Neuronal stem cell (in vitro differentiated cells): ENCODE measurements at regions not wholly inside any gene's neighbourhood (a gene's known extent, or its start where the extent isn't known, plus 50 kb on each side); places are given as distances from the start of the nearest gene placed in this dataset.

Experiments used
- DNase-seq: peaks from one replicate; pipeline ENCODE4 v3.0.0-alpha.2; 2013; ENCODE audit warnings: low spot score
- H2AFZ ChIP-seq: one replicate; pipeline ENCODE4 v1.6.1; 2013; ENCODE audit warnings: mild to moderate bottlenecking, low read length, inconsistent platforms
- H2AK5ac ChIP-seq: 2 replicates; pipeline ENCODE4 v1.6.1; 2013; ENCODE audit warnings: low read depth, mild to moderate bottlenecking, inconsistent platforms, low read length, moderate library complexity, mixed read lengths
- H2BK120ac ChIP-seq: 2 replicates; pipeline ENCODE4 v1.6.1; 2013; ENCODE audit warnings: low read depth, mild to moderate bottlenecking, inconsistent platforms, low read length, moderate library complexity, mixed read lengths
- H2BK12ac ChIP-seq: one replicate; pipeline ENCODE4 v1.6.1; 2013; ENCODE audit warnings: low read length, inconsistent platforms
- H2BK15ac ChIP-seq: 2 replicates; pipeline ENCODE4 v1.6.1; 2013; ENCODE audit warnings: mild to moderate bottlenecking, low read length, inconsistent platforms, mixed read lengths
- H2BK5ac ChIP-seq: one replicate; pipeline ENCODE4 v1.6.1; 2013; ENCODE audit warnings: inconsistent platforms, mild to moderate bottlenecking, low read length, moderate library complexity
- H3K14ac ChIP-seq: one replicate; pipeline ENCODE4 v1.6.1; 2013; ENCODE audit warnings: low read length, inconsistent platforms
- H3K18ac ChIP-seq: 2 replicates; pipeline ENCODE4 v1.6.1; 2013; ENCODE audit warnings: low read length, inconsistent platforms
- H3K23ac ChIP-seq: 2 replicates; pipeline ENCODE4 v1.6.1; 2013; ENCODE audit warnings: low read depth, mild to moderate bottlenecking, mixed read lengths, low read length, inconsistent platforms; ENCODE audit not compliant: poor library complexity
- H3K27ac ChIP-seq: replicated peaks from 3 replicates; pipeline ENCODE4 v1.5.1; 2013; ENCODE audit warnings: low read length, inconsistent platforms
- H3K27me3 ChIP-seq, 3 experiments: 2 replicates each; pipeline ENCODE4 v1.6.1; 2013; ENCODE audit warnings: low read length in 3 of 3, mild to moderate bottlenecking in 2 of 3, inconsistent platforms in 1 of 3, low read depth in 1 of 3, mixed read lengths in 1 of 3, moderate library complexity in 1 of 3; ENCODE audit not compliant: control insufficient read depth in 3 of 3, insufficient read depth in 3 of 3
- H3K36me3 ChIP-seq, 2 donors: replicated peaks in 1 of 2; 2 replicates each; pipeline ENCODE4 v1.6.1; 2013; ENCODE audit warnings: low read length in 2 of 2; ENCODE audit not compliant: control insufficient read depth in 2 of 2, insufficient read depth in 2 of 2
- H3K4ac ChIP-seq: 2 replicates; pipeline ENCODE4 v1.6.1; 2013; ENCODE audit warnings: inconsistent platforms, mild to moderate bottlenecking, low read length, moderate library complexity
- H3K4me1 ChIP-seq, 2 donors: 1 replicate in 1 of 2; 2 replicates in 1 of 2; pipeline ENCODE4 v1.6.1; 2013; ENCODE audit warnings: low read length in 2 of 2, low read depth in 1 of 2; ENCODE audit not compliant: control insufficient read depth in 2 of 2, insufficient read depth in 1 of 2
- H3K4me2 ChIP-seq: one replicate; pipeline ENCODE4 v1.6.1; 2013; ENCODE audit warnings: mild to moderate bottlenecking, low read length, inconsistent platforms; ENCODE audit not compliant: insufficient read depth, poor library complexity, severe bottlenecking
- H3K4me3 ChIP-seq, 2 donors: 2 replicates each; pipeline ENCODE4 v1.5.1; 2013; ENCODE audit warnings: low read length in 2 of 2, mild to moderate bottlenecking in 2 of 2, inconsistent platforms in 1 of 2, moderate library complexity in 1 of 2
- H3K79me1 ChIP-seq: one replicate; pipeline ENCODE4 v1.6.1; 2013; ENCODE audit warnings: low read depth, mild to moderate bottlenecking, inconsistent platforms, low read length, moderate library complexity
- H3K9ac ChIP-seq: one replicate; pipeline ENCODE4 v1.6.1; 2013; ENCODE audit warnings: mild to moderate bottlenecking, low read depth, low read length, inconsistent platforms; ENCODE audit not compliant: poor library complexity
- H3K9me3 ChIP-seq, 2 donors: replicated peaks in 1 of 2; 2 replicates each; pipeline versions ENCODE3 to v1.6.1; 2013; ENCODE audit warnings: low read length in 2 of 2, mild to moderate bottlenecking in 2 of 2, inconsistent platforms in 1 of 2, low read depth in 1 of 2, mixed read lengths in 1 of 2, moderate library complexity in 1 of 2; ENCODE audit not compliant: control insufficient read depth in 2 of 2, insufficient read depth in 1 of 2
- H4K8ac ChIP-seq: one replicate; pipeline ENCODE4 v1.6.1; 2013; ENCODE audit warnings: low read depth, mild to moderate bottlenecking, inconsistent platforms, low read length, moderate library complexity
- H4K91ac ChIP-seq: one replicate; pipeline ENCODE4 v1.6.1; 2013; ENCODE audit warnings: low read length, low read depth, mild to moderate bottlenecking, inconsistent platforms; ENCODE audit not compliant: poor library complexity
- WGBS, 2 donors: extraction: QIAGEN DNeasy Blood & Tissue Kit; methylation state at CpG; one replicate each; pipeline ENCODE4 v1.1.7; 2013; ENCODE audit warnings: missing lambda C conversion rate in 2 of 2, mixed read lengths in 1 of 2; ENCODE audit not compliant: insufficient read length in 2 of 2, insufficient replicate concordance in 1 of 2; ENCODE audit errors: extremely low coverage in 2 of 2; 5-methylcytosine and 5-hydroxymethylcytosine counted together

DNA sequence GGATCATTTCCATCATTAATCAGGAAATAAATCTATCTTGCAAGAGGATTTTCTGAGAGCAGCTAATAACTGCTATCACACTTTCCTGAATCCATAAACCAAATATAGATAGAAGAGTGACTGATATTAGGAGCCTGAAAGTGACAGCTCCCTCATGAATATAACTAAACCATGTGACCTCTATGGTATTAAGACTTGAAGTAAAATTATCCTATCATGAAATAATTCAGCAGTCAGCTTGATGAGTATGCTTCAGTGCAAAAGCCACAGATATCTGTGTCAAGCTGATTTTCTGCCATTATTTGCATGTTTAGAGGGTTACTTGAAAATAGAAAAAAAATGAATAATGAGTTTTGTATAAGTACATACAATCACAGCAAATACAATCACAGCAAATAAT lies 80.1 kb upstream of the PPP1R3A start:
- no peak overlapping the region for H2AK5ac ChIP-seq
- H3K14ac ChIP-seq: no peak overlapping the region
- no peak overlapping the region for H3K9ac ChIP-seq
- DNase-seq: no peak
- no peak overlapping the region for H3K4ac ChIP-seq
- H3K23ac ChIP-seq: no peak overlapping the region
- no peak overlapping the region for H4K8ac ChIP-seq
- H3K4me2 ChIP-seq: no peak overlapping the region
- no peak overlapping the region for H2BK15ac ChIP-seq
- no peaks in the 10 kb centered on the region for H3K79me1 ChIP-seq
- H2BK12ac ChIP-seq: no peak overlapping the region
- H3K4me1 ChIP-seq: no peaks in the 10 kb centered on the region
- H3K9me3 ChIP-seq: no peaks in the 10 kb centered on the region
- no peaks in the 10 kb centered on the region for H3K36me3 ChIP-seq
- H4K91ac ChIP-seq: no peak overlapping the region
- no peak overlapping the region for H3K4me3 ChIP-seq
- no peak overlapping the region for H2AFZ ChIP-seq
- no peaks in the 10 kb centered on the region for H3K27me3 ChIP-seq
- no peak overlapping the region for H3K27ac ChIP-seq
- no peak overlapping the region for H2BK120ac ChIP-seq
- H2BK5ac ChIP-seq: no peak overlapping the region
- no peak overlapping the region for H3K18ac ChIP-seq

GRCh38 chr7:113996405-113996804 lies 77.6 kb upstream of the PPP1R3A start:
- Histone ChIP-seq H3K36me3 (no peaks in the 10 kb centered on the region), H3K27ac (no peak overlapping the region), H2BK5ac (no peak overlapping the region), H3K79me1 (no peaks in the 10 kb centered on the region), H3K14ac (no peak overlapping the region), H4K91ac (no peak overlapping the region), H3K4me2 (no peak overlapping the region), H4K8ac (no peak overlapping the region), H3K23ac (no peak overlapping the region), H2BK15ac (no peak overlapping the region), H2BK12ac (no peak overlapping the region), H3K9me3 (no peaks in the 10 kb centered on the region), H2AFZ (no peak overlapping the region), H3K4me3 (no peak overlapping the region), H3K4ac (no peak overlapping the region), H3K4me1 (no peaks in the 10 kb centered on the region), H2BK120ac (no peak overlapping the region), H3K9ac (no peak overlapping the region), H3K18ac (no peak overlapping the region), H3K27me3 (no peaks in the 10 kb centered on the region), H2AK5ac (no peak overlapping the region)
- no CpG with 5 or more reads among the region's 4 CpGs for WGBS, 2 donors
- no peak for DNase-seq

- H3K9me3 ChIP-seq: no peaks in the 10 kb centered on the region
- WGBS, 2 donors: no CpG with 5 or more reads among the region's 2 CpGs
- no peak overlapping the region for H4K8ac ChIP-seq
- no peak overlapping the region for H2AK5ac ChIP-seq
- H3K4me2 ChIP-seq: no peak overlapping the region
- H3K4me3 ChIP-seq: no peak overlapping the region
- no peak overlapping the region for H2BK5ac ChIP-seq
- no peaks in the 10 kb centered on the region for H3K79me1 ChIP-seq
- no peak for DNase-seq
- H2BK120ac ChIP-seq: no peak overlapping the region
- no peak overlapping the region for H2BK15ac ChIP-seq
- no peak overlapping the region for H2BK12ac ChIP-seq
- H2AFZ ChIP-seq: no peak overlapping the region
- no peak overlapping the region for H4K91ac ChIP-seq
- H3K9ac ChIP-seq: no peak overlapping the region
- H3K36me3 ChIP-seq: no peaks in the 10 kb centered on the region
- H3K23ac ChIP-seq: no peak overlapping the region
- H3K27me3 ChIP-seq: no peaks in the 10 kb centered on the region
- no peak overlapping the region for H3K27ac ChIP-seq
- H3K18ac ChIP-seq: no peak overlapping the region
- H3K14ac ChIP-seq: no peak overlapping the region
- no peaks in the 10 kb centered on the region for H3K4me1 ChIP-seq
- no peak overlapping the region for H3K4ac ChIP-seq
Observed at GRCh38 chr7:113986216-113986615, 67.4 kb upstream of the PPP1R3A start.

- Histone ChIP-seq H2BK5ac (no peak overlapping the region), H3K27ac (no peak overlapping the region), H3K27me3 (no peaks in the 10 kb centered on the region), H3K9ac (no peak overlapping the region), H3K4me2 (no peak overlapping the region), H3K4me1 (no peaks in the 10 kb centered on the region), H2AK5ac (no peak overlapping the region), H3K18ac (no peak overlapping the region), H3K14ac (no peak overlapping the region), H3K9me3 (no peaks in the 10 kb centered on the region), H4K8ac (no peak overlapping the region), H3K79me1 (no peaks in the 10 kb centered on the region), H2BK12ac (no peak overlapping the region), H3K4me3 (no peak overlapping the region), H3K36me3 (no peaks in the 10 kb centered on the region), H2BK120ac (no peak overlapping the region), H3K4ac (no peak overlapping the region), H3K23ac (no peak overlapping the region), H2AFZ (no peak overlapping the region), H4K91ac (no peak overlapping the region), H2BK15ac (no peak overlapping the region)
- no peak for DNase-seq
- no CpG with 5 or more reads among the region's 4 CpGs for WGBS, 2 donors
Observed at GRCh38 chr7:113976508-113976907, 57.7 kb upstream of the PPP1R3A start.
